Neural cell (in vitro differentiated cells): ENCODE measurements at regions not wholly inside any gene's neighbourhood (a gene's known extent, or its start where the extent isn't known, plus 50 kb on each side); places are given as distances from the start of the nearest gene placed in this dataset.
"Not testable (repeated sequence)": the region's sequence is repeated elsewhere in the genome, so short reads cannot be mapped to it uniquely, and the experiment has no call there.

Experiments used
- H2AFZ ChIP-seq: fragments of 200-600, 300-800 bp; sonication (generic), shearing (Covaris generic); 2 replicates; pipeline ENCODE4 v1.6.0; 2014; ENCODE audit warnings: low read depth, mild to moderate bottlenecking, antibody characterized with exemption, low read length, moderate library complexity
- H3F3A ChIP-seq: fragments of 200-600 bp; shearing (Covaris generic); 2 replicates; pipeline ENCODE4 v1.6.1; 2016; ENCODE audit warnings: mild to moderate bottlenecking, moderate library complexity, mixed read lengths, antibody characterized with exemption, low read length; ENCODE audit not compliant: insufficient read depth, poor library complexity, severe bottlenecking
- H3K27ac ChIP-seq: fragments of 200-600, 300-800 bp; sonication (generic), shearing (Covaris generic); 2 replicates; pipeline ENCODE4 v1.5.1; 2014; ENCODE audit warnings: mild to moderate bottlenecking, low read length, moderate library complexity
- H3K27me3 ChIP-seq: fragments of 300-800, 200-600 bp; sonication (generic), shearing (Covaris generic); 2 replicates; pipeline ENCODE4 v1.6.0; 2014; ENCODE audit warnings: mild to moderate bottlenecking, low read depth, low read length, moderate library complexity; ENCODE audit not compliant: insufficient read depth
- H3K36me3 ChIP-seq: fragments of 300-800, 200-600 bp; sonication (generic), shearing (Covaris generic); 2 replicates; pipeline ENCODE4 v1.5.1; 2014; ENCODE audit warnings: mild to moderate bottlenecking, antibody characterized with exemption, low read length, moderate library complexity; ENCODE audit not compliant: insufficient read depth
- H3K4me2 ChIP-seq: fragments of 300-800, 200-600 bp; sonication (generic), shearing (Covaris generic); 2 replicates; pipeline ENCODE4 v1.6.0; 2014; ENCODE audit warnings: mild to moderate bottlenecking, low read length
- H3K4me3 ChIP-seq: fragments of 300-800, 200-600 bp; sonication (generic), shearing (Covaris generic); 2 replicates; pipeline ENCODE4 v1.5.1; 2014; ENCODE audit warnings: mild to moderate bottlenecking, low read length, moderate library complexity
- H3K79me2 ChIP-seq: fragments of 200-600 bp; shearing (Covaris generic); replicated peaks from 2 replicates; pipeline ENCODE4 v1.6.0; 2014; ENCODE audit warnings: mild to moderate bottlenecking, low read length, moderate library complexity; ENCODE audit not compliant: insufficient read depth
- H3K9ac ChIP-seq: fragments of 300-800, 200-600 bp; sonication (generic), shearing (Covaris generic); 2 replicates; pipeline ENCODE4 v1.6.1; 2016; ENCODE audit warnings: mild to moderate bottlenecking, low read length, mixed read lengths
- H3K9me2 ChIP-seq: fragments of 200-600 bp; shearing (Covaris generic); 2 replicates; pipeline ENCODE4 v1.6.1; 2016; ENCODE audit warnings: mild to moderate bottlenecking, low read length, mixed read lengths; ENCODE audit not compliant: insufficient read depth
- H3K9me3 ChIP-seq: fragments of 200-600, 300-800 bp; sonication (generic), shearing (Covaris generic); 2 replicates; pipeline ENCODE4 v1.6.1; 2016; ENCODE audit warnings: mild to moderate bottlenecking, mixed run types, low read length, moderate library complexity, mixed read lengths
- H4K20me1 ChIP-seq: fragments of 200-600 bp; shearing (Covaris generic); 2 replicates; pipeline ENCODE4 v1.6.1; 2016; ENCODE audit warnings: mild to moderate bottlenecking, mixed run types; ENCODE audit not compliant: insufficient read depth
- EP300 ChIP-seq: fragments of 450-650 bp; conservative IDR thresholded peaks from 2 replicates; pipeline ENCODE4 v1.6.1; 2014; ENCODE audit warnings: antibody characterized with exemption, mild to moderate bottlenecking, moderate library complexity; ENCODE audit not compliant: poor library complexity, severe bottlenecking
- EZH2 ChIP-seq: fragments of 200-600, 300-800 bp; shearing (Covaris generic), sonication (generic); IDR thresholded peaks from 2 replicates; pipeline ENCODE4 v1.6.1; 2014; ENCODE audit warnings: antibody characterized with exemption, low read length, borderline replicate concordance, mild to moderate bottlenecking; ENCODE audit not compliant: insufficient read depth, poor library complexity, severe bottlenecking
- MXI1 ChIP-seq: fragments of 450-650 bp; conservative IDR thresholded peaks from 2 replicates; pipeline ENCODE4 v1.6.1; 2014; ENCODE audit warnings: antibody characterized with exemption, mild to moderate bottlenecking; ENCODE audit not compliant: poor library complexity, severe bottlenecking
- POLR2AphosphoS5 ChIP-seq: IDR thresholded peaks from 2 replicates; pipeline ENCODE4 v1.6.1; 2012
- RAD21 ChIP-seq: fragments of 450-650 bp; conservative IDR thresholded peaks from 2 replicates; pipeline ENCODE4 v1.6.1; 2014; ENCODE audit warnings: antibody characterized with exemption, mild to moderate bottlenecking, moderate library complexity
- SMC3 ChIP-seq: fragments of 450-650 bp; conservative IDR thresholded peaks from 2 replicates; pipeline ENCODE4 v1.6.1; 2014; ENCODE audit warnings: antibody characterized with exemption, mild to moderate bottlenecking, moderate library complexity; ENCODE audit not compliant: poor library complexity
- TAF1 ChIP-seq: IDR thresholded peaks from 2 replicates; pipeline ENCODE4 v1.6.1; 2012; ENCODE audit warnings: low read depth
- TF ChIP-seq, protein P1 (sequence below): fragments of 450-650 bp; IDR thresholded peaks from 2 replicates; pipeline ENCODE4 v1.5.1; 2014; ENCODE audit warnings: antibody characterized with exemption, mild to moderate bottlenecking, moderate library complexity; ENCODE audit not compliant: poor library complexity, severe bottlenecking
- TF ChIP-seq, protein P2 (sequence below): IDR thresholded peaks from 2 replicates; pipeline ENCODE4 v1.6.1; 2012; ENCODE audit warnings: borderline replicate concordance

DNA sequence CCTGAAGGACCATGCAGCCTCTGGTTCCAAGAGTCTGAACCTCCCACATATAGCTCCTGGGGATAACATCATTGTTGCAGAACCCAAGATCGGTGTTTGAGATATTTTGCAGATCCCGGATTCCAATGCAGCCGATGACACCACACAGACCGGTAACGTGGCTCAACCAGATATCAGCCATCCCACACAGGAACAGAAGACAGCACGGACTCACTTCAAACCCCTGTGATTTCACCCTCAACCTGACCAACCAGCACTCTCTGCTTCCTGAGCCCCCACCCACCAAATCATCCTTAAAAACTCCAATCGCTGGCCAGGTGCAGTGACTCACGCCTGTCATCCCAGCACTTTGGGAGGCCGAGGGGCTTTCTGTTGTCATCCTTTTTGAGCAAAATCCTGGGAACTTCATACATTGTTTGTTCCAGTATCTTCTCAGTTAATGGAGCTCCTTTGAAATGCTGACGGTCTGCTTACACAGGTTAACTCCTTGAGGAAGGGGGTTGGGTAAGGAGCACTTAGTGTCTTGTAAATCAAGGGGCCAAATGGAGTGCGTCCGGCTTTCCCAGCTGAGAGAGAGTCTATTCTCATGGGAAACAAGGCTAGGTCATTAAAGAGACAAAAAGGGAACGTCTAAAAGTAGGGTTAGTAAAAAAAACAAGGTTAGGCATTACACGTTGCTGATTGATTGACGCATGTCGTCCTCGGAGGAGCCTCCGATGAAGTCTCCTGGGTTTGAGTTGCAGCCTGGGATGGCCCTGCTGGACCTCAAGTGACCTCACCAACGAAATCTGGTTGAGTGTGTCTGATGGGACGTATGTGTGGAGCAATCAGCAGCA, 230.4 kb downstream of the CRLF2 start:
- no peaks in the 10 kb centered on the region for H3F3A ChIP-seq
- H3K4me2 ChIP-seq: no peak overlapping the region
- H3K4me3 ChIP-seq: no peak overlapping the region

DNA sequence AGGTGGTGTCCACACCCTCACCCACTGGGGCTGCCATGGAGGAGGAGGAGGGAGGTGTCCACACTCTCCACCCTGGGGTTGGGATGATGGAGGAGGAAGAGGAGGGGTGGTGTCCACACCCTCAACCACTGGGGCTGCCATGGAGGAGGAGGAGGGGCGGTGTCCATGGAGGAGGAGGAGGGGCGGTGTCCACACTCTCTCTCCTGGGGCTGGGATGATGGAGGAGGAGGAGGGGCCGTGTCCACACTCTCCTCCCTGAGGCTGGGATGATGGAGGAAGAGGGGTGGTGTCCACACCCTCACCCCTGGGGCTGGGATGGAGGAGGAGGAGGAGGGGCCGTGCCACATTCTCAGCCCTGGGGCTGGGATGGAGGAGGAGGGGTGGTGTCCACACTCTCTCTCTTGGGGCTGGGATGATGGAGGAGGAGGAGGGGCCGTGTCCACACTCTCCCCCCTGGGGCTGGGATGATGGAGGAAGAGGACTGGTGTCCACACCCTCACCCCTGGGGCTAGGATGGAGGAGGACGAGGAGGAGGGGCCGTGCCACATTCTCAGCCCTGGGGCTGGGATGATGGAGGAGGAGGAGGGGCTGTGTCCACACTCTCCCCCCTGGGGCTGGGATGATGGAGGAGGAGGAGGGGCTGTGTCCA, 231.7 kb downstream of the CRLF2 start:
- H3K4me3 ChIP-seq: no peak overlapping the region
- no peaks in the 10 kb centered on the region for H3K9me3 ChIP-seq
- H2AFZ ChIP-seq: no peak overlapping the region
- H3K9ac ChIP-seq: no peak overlapping the region
- H3K79me2 ChIP-seq: no peaks in the 10 kb centered on the region
- H3K27me3 ChIP-seq: no peaks in the 10 kb centered on the region
- H3K36me3 ChIP-seq: no peaks in the 10 kb centered on the region
- TF ChIP-seq, protein P1, sequence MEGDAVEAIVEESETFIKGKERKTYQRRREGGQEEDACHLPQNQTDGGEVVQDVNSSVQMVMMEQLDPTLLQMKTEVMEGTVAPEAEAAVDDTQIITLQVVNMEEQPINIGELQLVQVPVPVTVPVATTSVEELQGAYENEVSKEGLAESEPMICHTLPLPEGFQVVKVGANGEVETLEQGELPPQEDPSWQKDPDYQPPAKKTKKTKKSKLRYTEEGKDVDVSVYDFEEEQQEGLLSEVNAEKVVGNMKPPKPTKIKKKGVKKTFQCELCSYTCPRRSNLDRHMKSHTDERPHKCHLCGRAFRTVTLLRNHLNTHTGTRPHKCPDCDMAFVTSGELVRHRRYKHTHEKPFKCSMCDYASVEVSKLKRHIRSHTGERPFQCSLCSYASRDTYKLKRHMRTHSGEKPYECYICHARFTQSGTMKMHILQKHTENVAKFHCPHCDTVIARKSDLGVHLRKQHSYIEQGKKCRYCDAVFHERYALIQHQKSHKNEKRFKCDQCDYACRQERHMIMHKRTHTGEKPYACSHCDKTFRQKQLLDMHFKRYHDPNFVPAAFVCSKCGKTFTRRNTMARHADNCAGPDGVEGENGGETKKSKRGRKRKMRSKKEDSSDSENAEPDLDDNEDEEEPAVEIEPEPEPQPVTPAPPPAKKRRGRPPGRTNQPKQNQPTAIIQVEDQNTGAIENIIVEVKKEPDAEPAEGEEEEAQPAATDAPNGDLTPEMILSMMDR: no peak
- TF ChIP-seq TAF1: no peak
- H3K27ac ChIP-seq: no peak overlapping the region
- no peaks in the 10 kb centered on the region for H3K9me2 ChIP-seq
- H3K4me2 ChIP-seq: no peak overlapping the region
- H4K20me1 ChIP-seq: no peaks in the 10 kb centered on the region
- H3F3A ChIP-seq: no peaks in the 10 kb centered on the region

More for the DNA sequence above, 230.4 kb downstream of the CRLF2 start:
- no peaks in the 10 kb centered on the region for H3K27me3 ChIP-seq
- H3K9ac ChIP-seq: no peak overlapping the region
- H3K27ac ChIP-seq: no peak overlapping the region
- H4K20me1 ChIP-seq: no peaks in the 10 kb centered on the region
- no peaks in the 10 kb centered on the region for H3K36me3 ChIP-seq
- no peaks in the 10 kb centered on the region for H3K9me3 ChIP-seq
- TF ChIP-seq SMC3 (no peak), MXI1 (no peak), RAD21 (no peak), EP300 (no peak), EZH2 (no peak), TAF1 (no peak), POLR2AphosphoS5 (no peak)
- TF ChIP-seq, protein P1: no peak
- TF ChIP-seq, protein P2, sequence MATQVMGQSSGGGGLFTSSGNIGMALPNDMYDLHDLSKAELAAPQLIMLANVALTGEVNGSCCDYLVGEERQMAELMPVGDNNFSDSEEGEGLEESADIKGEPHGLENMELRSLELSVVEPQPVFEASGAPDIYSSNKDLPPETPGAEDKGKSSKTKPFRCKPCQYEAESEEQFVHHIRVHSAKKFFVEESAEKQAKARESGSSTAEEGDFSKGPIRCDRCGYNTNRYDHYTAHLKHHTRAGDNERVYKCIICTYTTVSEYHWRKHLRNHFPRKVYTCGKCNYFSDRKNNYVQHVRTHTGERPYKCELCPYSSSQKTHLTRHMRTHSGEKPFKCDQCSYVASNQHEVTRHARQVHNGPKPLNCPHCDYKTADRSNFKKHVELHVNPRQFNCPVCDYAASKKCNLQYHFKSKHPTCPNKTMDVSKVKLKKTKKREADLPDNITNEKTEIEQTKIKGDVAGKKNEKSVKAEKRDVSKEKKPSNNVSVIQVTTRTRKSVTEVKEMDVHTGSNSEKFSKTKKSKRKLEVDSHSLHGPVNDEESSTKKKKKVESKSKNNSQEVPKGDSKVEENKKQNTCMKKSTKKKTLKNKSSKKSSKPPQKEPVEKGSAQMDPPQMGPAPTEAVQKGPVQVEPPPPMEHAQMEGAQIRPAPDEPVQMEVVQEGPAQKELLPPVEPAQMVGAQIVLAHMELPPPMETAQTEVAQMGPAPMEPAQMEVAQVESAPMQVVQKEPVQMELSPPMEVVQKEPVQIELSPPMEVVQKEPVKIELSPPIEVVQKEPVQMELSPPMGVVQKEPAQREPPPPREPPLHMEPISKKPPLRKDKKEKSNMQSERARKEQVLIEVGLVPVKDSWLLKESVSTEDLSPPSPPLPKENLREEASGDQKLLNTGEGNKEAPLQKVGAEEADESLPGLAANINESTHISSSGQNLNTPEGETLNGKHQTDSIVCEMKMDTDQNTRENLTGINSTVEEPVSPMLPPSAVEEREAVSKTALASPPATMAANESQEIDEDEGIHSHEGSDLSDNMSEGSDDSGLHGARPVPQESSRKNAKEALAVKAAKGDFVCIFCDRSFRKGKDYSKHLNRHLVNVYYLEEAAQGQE: no peak
- no peaks in the 10 kb centered on the region for H3K79me2 ChIP-seq
- H3K9me2 ChIP-seq: no peaks in the 10 kb centered on the region
- no peak overlapping the region for H2AFZ ChIP-seq

DNA sequence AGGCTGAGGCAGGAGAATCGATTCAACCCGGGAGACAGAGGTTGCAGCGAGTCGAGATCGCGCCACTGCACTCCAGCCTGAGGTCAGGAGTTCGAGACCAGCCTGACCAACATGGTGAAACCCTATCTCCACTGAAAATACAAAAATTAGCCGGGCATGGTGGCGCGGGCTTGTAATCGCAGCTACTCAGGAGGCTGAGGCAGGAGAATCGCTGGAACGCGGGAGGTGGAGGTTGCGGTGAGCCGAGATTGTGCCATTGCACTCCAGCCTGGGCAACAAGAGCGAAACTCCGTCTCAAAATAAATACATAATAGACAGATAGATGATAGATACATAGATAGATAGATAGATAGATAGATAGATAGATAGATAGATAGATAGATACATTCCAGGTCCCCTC, 233.3 kb downstream of the CRLF2 start:
- H2AFZ ChIP-seq, H3K9ac ChIP-seq, H3K9me3 ChIP-seq, H3K4me3 ChIP-seq, H3K79me2 ChIP-seq, H3K27ac ChIP-seq, H3K27me3 ChIP-seq, H3K4me2 ChIP-seq, H3F3A ChIP-seq, H4K20me1 ChIP-seq, H3K9me2 ChIP-seq, H3K36me3 ChIP-seq: not testable (repeated sequence)
